SK-N-SH treated with all-trans-retinoic acid at 6 μM for 48 hours (cell line): ENCODE measurements at regions not wholly inside any gene's neighbourhood (a gene's known extent, or its start where the extent isn't known, plus 50 kb on each side); places are given as distances from the start of the nearest gene placed in this dataset.
"Not testable (repeated sequence)": the region's sequence is repeated elsewhere in the genome, so short reads cannot be mapped to it uniquely, and the experiment has no call there.

ENCODE experiments used
- ATAC-seq: fragments of 200-7000 bp; cut with Tn5 transposase; 3 replicates; pipeline ENCODE4 v1.9.1; 2020; ENCODE audit warnings: mild to moderate bottlenecking, moderate library complexity
- ARNTL ChIP-seq: fragments of 450-650 bp; formaldehyde crosslinking; IDR thresholded peaks from 2 replicates; pipeline ENCODE4 v1.5.0; 2020; ENCODE audit warnings: low read depth, mild to moderate bottlenecking, moderate library complexity, borderline replicate concordance
- BACH2 ChIP-seq: fragments of 250-450 bp; sonication (Bioruptor Pico); IDR thresholded peaks from 2 replicates; pipeline ENCODE4 v1.9.0; 2021; ENCODE audit warnings: mild to moderate bottlenecking, borderline replicate concordance
- CREB5 ChIP-seq: fragments of 250-450 bp; sonication (Bioruptor Pico); IDR thresholded peaks from 2 replicates; pipeline ENCODE4 v1.5.1; 2020; ENCODE audit warnings: low read depth, mild to moderate bottlenecking, moderate library complexity
- CSRNP3 ChIP-seq: fragments of 250-450 bp; sonication (Bioruptor Pico); IDR thresholded peaks from 2 replicates; pipeline ENCODE4 v1.5.1; 2021; ENCODE audit warnings: mild to moderate bottlenecking, moderate library complexity
- ESRRG ChIP-seq: fragments of 250-450 bp; sonication (Bioruptor Pico); IDR thresholded peaks from 2 replicates; pipeline ENCODE4 v1.6.1; 2021; ENCODE audit warnings: mild to moderate bottlenecking
- ISL1 ChIP-seq: fragments of 250-450 bp; sonication (Bioruptor Pico); IDR thresholded peaks from 2 replicates; pipeline ENCODE4 v2.1.2; 2022; ENCODE audit warnings: mild to moderate bottlenecking, moderate library complexity
- OSR1 ChIP-seq: fragments of 250-450 bp; sonication (Bioruptor Pico); IDR thresholded peaks from 2 replicates; pipeline ENCODE4 v1.8.0; 2022; ENCODE audit warnings: moderate library complexity, mild to moderate bottlenecking, inconsistent platforms
- PATZ1 ChIP-seq: fragments of 250-450 bp; sonication (Bioruptor Pico); IDR thresholded peaks from 2 replicates; pipeline ENCODE4 v1.8.0; 2020; ENCODE audit warnings: mild to moderate bottlenecking, moderate library complexity, borderline replicate concordance
- POU6F1 ChIP-seq: fragments of 250-450 bp; sonication (Bioruptor Pico); IDR thresholded peaks from 2 replicates; pipeline ENCODE4 v1.8.0; 2021; ENCODE audit warnings: low read depth, mild to moderate bottlenecking, moderate library complexity, borderline replicate concordance
- RARB ChIP-seq: fragments of 250-450 bp; sonication (Bioruptor Pico); IDR thresholded peaks from 2 replicates; pipeline ENCODE4 v1.8.0; 2021; ENCODE audit warnings: mild to moderate bottlenecking, moderate library complexity
- SNAI2 ChIP-seq: fragments of 250-450 bp; sonication (Bioruptor Pico); IDR thresholded peaks from 2 replicates; pipeline ENCODE4 v1.5.0; 2020; ENCODE audit warnings: mild to moderate bottlenecking, moderate library complexity
- TCF4 ChIP-seq: fragments of 250-450 bp; sonication (Bioruptor Pico); IDR thresholded peaks from 2 replicates; pipeline ENCODE4 v1.8.0; 2021; ENCODE audit warnings: mild to moderate bottlenecking, moderate library complexity, borderline replicate concordance
- TOX ChIP-seq: fragments of 250-450 bp; sonication (Bioruptor Pico); IDR thresholded peaks from 2 replicates; pipeline ENCODE4 v1.8.0; 2021; ENCODE audit warnings: mild to moderate bottlenecking, moderate library complexity, borderline replicate concordance
- ZC3H10 ChIP-seq: fragments of 250-450 bp; sonication (Bioruptor Pico); IDR thresholded peaks from 2 replicates; pipeline ENCODE4 v1.5.1; 2021; ENCODE audit warnings: mild to moderate bottlenecking, moderate library complexity
- ZFP3 ChIP-seq: fragments of 250-450 bp; sonication (Bioruptor Pico); IDR thresholded peaks from 2 replicates; pipeline ENCODE4 v1.5.0; 2020; ENCODE audit warnings: mild to moderate bottlenecking, moderate library complexity
- ZFP30 ChIP-seq: fragments of 450-650 bp; formaldehyde crosslinking; IDR thresholded peaks from 2 replicates; pipeline ENCODE4 v1.5.0; 2022; ENCODE audit warnings: mild to moderate bottlenecking, moderate library complexity
- ZNF565 ChIP-seq: fragments of 450-650 bp; formaldehyde crosslinking; conservative IDR thresholded peaks from 2 replicates; pipeline ENCODE4 v1.5.0; 2020; ENCODE audit warnings: low read depth, mild to moderate bottlenecking, moderate library complexity
- ZNF8 ChIP-seq: fragments of 450-650 bp; formaldehyde crosslinking; IDR thresholded peaks from 2 replicates; pipeline ENCODE4 v1.5.0; 2020; ENCODE audit warnings: mild to moderate bottlenecking, moderate library complexity
- TF ChIP-seq, protein P1 (sequence below): fragments of 250-450 bp; sonication (Bioruptor Pico); IDR thresholded peaks from 2 replicates; pipeline ENCODE4 v1.5.0; 2020; ENCODE audit warnings: mild to moderate bottlenecking, moderate library complexity

GRCh38 chr13:78061806-78062205, 143.2 kb upstream of the EDNRB start (continued):
- TF ChIP-seq ZC3H10 (CRISPR knock-in tag), result no peak
- no peak for TF ChIP-seq ZNF8 (CRISPR knock-in tag)
- no peak for TF ChIP-seq ZNF565 (CRISPR knock-in tag)
- TF ChIP-seq ZFP30 (CRISPR knock-in tag), result no peak

DNA sequence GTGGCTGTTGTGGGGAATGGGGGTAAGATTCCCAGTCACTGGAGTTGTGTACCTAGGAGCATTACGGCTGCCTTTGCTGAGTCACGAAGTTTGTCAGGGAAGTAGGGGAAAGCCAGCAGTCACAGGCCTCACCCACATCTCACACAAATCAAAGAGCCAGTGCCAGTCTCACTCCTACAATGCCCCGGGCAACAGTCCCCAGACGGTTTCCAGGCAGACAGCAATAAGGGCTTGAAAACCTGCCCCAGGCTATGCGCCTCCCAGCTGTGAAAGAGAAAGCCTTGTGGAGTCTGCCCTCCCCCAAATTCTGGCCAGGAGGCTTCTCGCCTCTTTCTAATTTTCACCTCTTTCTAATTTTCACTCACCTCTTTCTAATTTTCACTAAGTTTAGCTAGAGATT, 142.3 kb upstream of the EDNRB start:
- ATAC-seq, result no peak
- no peak for TF ChIP-seq ZC3H10 (CRISPR knock-in tag)
- no peak for TF ChIP-seq ARNTL (CRISPR knock-in tag)
- TF ChIP-seq TOX (CRISPR knock-in tag), result no peak

GRCh38 chr13:78056865-78057264, 138.2 kb upstream of the EDNRB start:
- ATAC-seq, result not testable (repeated sequence)

GRCh38 chr13:78054157-78054556, 135.5 kb upstream of the EDNRB start:
- TF ChIP-seq OSR1 (CRISPR knock-in tag), result no peak
- TF ChIP-seq, protein P1, sequence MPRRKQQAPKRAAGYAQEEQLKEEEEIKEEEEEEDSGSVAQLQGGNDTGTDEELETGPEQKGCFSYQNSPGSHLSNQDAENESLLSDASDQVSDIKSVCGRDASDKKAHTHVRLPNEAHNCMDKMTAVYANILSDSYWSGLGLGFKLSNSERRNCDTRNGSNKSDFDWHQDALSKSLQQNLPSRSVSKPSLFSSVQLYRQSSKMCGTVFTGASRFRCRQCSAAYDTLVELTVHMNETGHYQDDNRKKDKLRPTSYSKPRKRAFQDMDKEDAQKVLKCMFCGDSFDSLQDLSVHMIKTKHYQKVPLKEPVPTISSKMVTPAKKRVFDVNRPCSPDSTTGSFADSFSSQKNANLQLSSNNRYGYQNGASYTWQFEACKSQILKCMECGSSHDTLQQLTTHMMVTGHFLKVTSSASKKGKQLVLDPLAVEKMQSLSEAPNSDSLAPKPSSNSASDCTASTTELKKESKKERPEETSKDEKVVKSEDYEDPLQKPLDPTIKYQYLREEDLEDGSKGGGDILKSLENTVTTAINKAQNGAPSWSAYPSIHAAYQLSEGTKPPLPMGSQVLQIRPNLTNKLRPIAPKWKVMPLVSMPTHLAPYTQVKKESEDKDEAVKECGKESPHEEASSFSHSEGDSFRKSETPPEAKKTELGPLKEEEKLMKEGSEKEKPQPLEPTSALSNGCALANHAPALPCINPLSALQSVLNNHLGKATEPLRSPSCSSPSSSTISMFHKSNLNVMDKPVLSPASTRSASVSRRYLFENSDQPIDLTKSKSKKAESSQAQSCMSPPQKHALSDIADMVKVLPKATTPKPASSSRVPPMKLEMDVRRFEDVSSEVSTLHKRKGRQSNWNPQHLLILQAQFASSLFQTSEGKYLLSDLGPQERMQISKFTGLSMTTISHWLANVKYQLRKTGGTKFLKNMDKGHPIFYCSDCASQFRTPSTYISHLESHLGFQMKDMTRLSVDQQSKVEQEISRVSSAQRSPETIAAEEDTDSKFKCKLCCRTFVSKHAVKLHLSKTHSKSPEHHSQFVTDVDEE (CRISPR knock-in tag), result no peak
- TF ChIP-seq POU6F1, result no peak
- no peak for ATAC-seq

DNA sequence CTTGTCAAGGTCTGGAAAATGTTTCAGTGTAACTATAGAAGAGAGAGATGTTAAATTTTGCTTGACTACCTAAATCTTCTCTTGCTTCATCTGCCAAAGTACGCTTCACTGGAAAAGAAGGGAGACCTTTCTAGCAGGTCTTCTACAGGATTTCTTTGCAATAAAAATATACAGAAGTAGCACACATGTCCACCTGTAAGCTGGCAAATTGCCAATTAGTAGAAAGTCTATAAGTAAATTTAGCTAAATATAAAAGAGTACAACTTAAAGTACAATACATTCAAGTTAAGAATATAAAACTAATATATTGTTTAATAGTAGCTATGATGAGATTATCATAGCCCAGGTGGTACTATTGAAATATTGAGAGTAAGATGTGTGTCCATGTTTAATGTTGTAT, 128.5 kb upstream of the EDNRB start:
- no peak for ATAC-seq
- TF ChIP-seq ARNTL (CRISPR knock-in tag), result no peak
- no peak for TF ChIP-seq ISL1 (CRISPR knock-in tag)
- no peak for TF ChIP-seq ZC3H10 (CRISPR knock-in tag)
- TF ChIP-seq, protein P1 (CRISPR knock-in tag), result no peak
- TF ChIP-seq OSR1 (CRISPR knock-in tag), result no peak
- TF ChIP-seq POU6F1, result no peak

DNA sequence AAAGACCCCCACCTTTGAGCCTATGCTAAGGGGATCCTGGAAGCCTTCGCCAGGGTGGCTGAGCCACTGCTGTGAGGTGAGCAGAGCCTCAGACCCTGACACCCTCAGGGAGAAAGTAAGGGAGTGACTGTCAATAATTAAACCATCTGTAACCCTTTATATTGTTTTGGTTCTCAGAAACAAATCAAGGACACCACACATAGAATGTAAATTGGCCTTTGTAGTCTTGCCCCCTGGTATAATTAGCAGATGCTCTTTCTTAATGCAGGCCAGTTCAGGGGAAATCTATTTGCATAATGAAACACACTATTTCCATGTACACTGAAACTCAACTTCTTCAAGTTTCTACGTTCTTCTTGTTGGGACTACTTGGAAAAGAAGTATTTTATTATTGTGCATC, 127.7 kb upstream of the EDNRB start:
- no peak for TF ChIP-seq CSRNP3 (CRISPR knock-in tag)
- no peak for TF ChIP-seq ZNF565 (CRISPR knock-in tag)
- no peak for TF ChIP-seq TCF4 (CRISPR knock-in tag)
- TF ChIP-seq ARNTL (CRISPR knock-in tag), result no peak
- TF ChIP-seq SNAI2, result no peak
- no peak for TF ChIP-seq RARB (CRISPR knock-in tag)
- no peak for TF ChIP-seq PATZ1 (CRISPR knock-in tag)
- no peak for TF ChIP-seq ZC3H10 (CRISPR knock-in tag)
- no peak for TF ChIP-seq ESRRG
- TF ChIP-seq ZFP3 (CRISPR knock-in tag), result no peak
- no peak for TF ChIP-seq ISL1 (CRISPR knock-in tag)
- no peak for TF ChIP-seq ZNF8 (CRISPR knock-in tag)
- no peak for TF ChIP-seq BACH2 (CRISPR knock-in tag)
- TF ChIP-seq CREB5 (CRISPR knock-in tag), result no peak
- ATAC-seq, result no peak
